ENCODE measurements at regions not wholly inside any gene's neighbourhood (a gene's known extent, or its start where the extent isn't known, plus 50 kb on each side); places are given as distances from the start of the nearest gene placed in this dataset.

GRCh38 chr4:137967480-137968190 lies 274.5 kb downstream of the SLC7A11 start:
- no peak overlapping the region for H3K4me3 ChIP-seq (ENCODE audit: low read depth in 1 of 2, low read length in 2 of 2)
- H3K36me3 ChIP-seq (ENCODE audit: control insufficient read depth in 2 of 2, insufficient read depth in 2 of 2, low read length in 1 of 2), result no peaks in the 10 kb centered on the region
- 92 to 93% methylated on average over 6 of the region's 6 CpGs for WGBS, 2 donors

GRCh38 chr4:137966504-137966903 lies 275.6 kb downstream of the SLC7A11 start:
- Histone ChIP-seq H3K36me3 (ENCODE audit: control insufficient read depth in 2 of 2, insufficient read depth in 2 of 2, low read length in 1 of 2) (no peaks in the 10 kb centered on the region), H3K27me3 (ENCODE audit: control insufficient read depth in 1 of 2, insufficient read depth in 2 of 2, low read length in 2 of 2) (no peaks in the 10 kb centered on the region), H3K4me1 (ENCODE audit: control insufficient read depth in 2 of 2, insufficient read depth in 2 of 2, low read length in 1 of 2) (no peaks in the 10 kb centered on the region), H3K9me3 (ENCODE audit: control insufficient read depth in 2 of 2, insufficient read depth in 1 of 2, low read depth in 1 of 2, low read length in 1 of 2) (no peaks in the 10 kb centered on the region), H3K27ac (ENCODE audit: low read depth in 2 of 2, low read length in 1 of 2) (no peak overlapping the region), H3K4me3 (ENCODE audit: low read depth in 1 of 2, low read length in 2 of 2) (no peak overlapping the region)
- WGBS, 2 donors, result 85% methylated on average over 3 of the region's 3 CpGs

More at GRCh38 chr4:137967480-137968190, 274.5 kb downstream of the SLC7A11 start:
- Histone ChIP-seq H3K27ac (ENCODE audit: low read depth in 2 of 2, low read length in 1 of 2) (no peak overlapping the region), H3K4me1 (ENCODE audit: control insufficient read depth in 2 of 2, insufficient read depth in 2 of 2, low read length in 1 of 2) (no peaks in the 10 kb centered on the region), H3K27me3 (ENCODE audit: control insufficient read depth in 1 of 2, insufficient read depth in 2 of 2, low read length in 2 of 2) (no peaks in the 10 kb centered on the region), H3K9me3 (ENCODE audit: control insufficient read depth in 2 of 2, insufficient read depth in 1 of 2, low read depth in 1 of 2, low read length in 1 of 2) (no peaks in the 10 kb centered on the region)

GRCh38 chr4:137961051-137961438 lies 281.1 kb downstream of the SLC7A11 start:
- no peaks in the 10 kb centered on the region for H3K4me1 ChIP-seq (ENCODE audit: control insufficient read depth in 2 of 2, insufficient read depth in 2 of 2, low read length in 1 of 2)
- no peaks in the 10 kb centered on the region for H3K27me3 ChIP-seq (ENCODE audit: control insufficient read depth in 1 of 2, insufficient read depth in 2 of 2, low read length in 2 of 2)
- H3K27ac ChIP-seq (ENCODE audit: low read depth in 2 of 2, low read length in 1 of 2), result peak overlapping the region; percentile 47 to 65
- no peaks in the 10 kb centered on the region for H3K36me3 ChIP-seq (ENCODE audit: control insufficient read depth in 2 of 2, insufficient read depth in 2 of 2, low read length in 1 of 2)
- no peak overlapping the region for H3K4me3 ChIP-seq (ENCODE audit: low read depth in 1 of 2, low read length in 2 of 2)
- no peaks in the 10 kb centered on the region for H3K9me3 ChIP-seq (ENCODE audit: control insufficient read depth in 2 of 2, insufficient read depth in 1 of 2, low read depth in 1 of 2, low read length in 1 of 2)

- Histone ChIP-seq H3K4me3 (ENCODE audit: low read depth in 1 of 2, low read length in 2 of 2) (no peak overlapping the region), H3K4me1 (ENCODE audit: control insufficient read depth in 2 of 2, insufficient read depth in 2 of 2, low read length in 1 of 2) (no peaks in the 10 kb centered on the region), H3K9me3 (ENCODE audit: control insufficient read depth in 2 of 2, insufficient read depth in 1 of 2, low read depth in 1 of 2, low read length in 1 of 2) (no peaks in the 10 kb centered on the region), H3K36me3 (ENCODE audit: control insufficient read depth in 2 of 2, insufficient read depth in 2 of 2, low read length in 1 of 2) (no peaks in the 10 kb centered on the region), H3K27me3 (ENCODE audit: control insufficient read depth in 1 of 2, insufficient read depth in 2 of 2, low read length in 2 of 2) (no peaks in the 10 kb centered on the region), H3K27ac (ENCODE audit: low read depth in 2 of 2, low read length in 1 of 2) (peak overlapping the region in 1 of 2 donors; percentile 47)
- whole genome bisulfite sequencing, 2 donors, result 35 to 46% methylated on average over 3 of the region's 3 CpGs
Observed at GRCh38 chr4:137960371-137961050, 281.6 kb downstream of the SLC7A11 start.

GRCh38 chr4:137957806-137958205 lies 284.3 kb downstream of the SLC7A11 start:
- H3K9me3 ChIP-seq (ENCODE audit: control insufficient read depth in 2 of 2, insufficient read depth in 1 of 2, low read depth in 1 of 2, low read length in 1 of 2), result no peaks in the 10 kb centered on the region
- no peak overlapping the region for H3K4me3 ChIP-seq (ENCODE audit: low read depth in 1 of 2, low read length in 2 of 2)
- H3K36me3 ChIP-seq (ENCODE audit: control insufficient read depth in 2 of 2, insufficient read depth in 2 of 2, low read length in 1 of 2), result no peaks in the 10 kb centered on the region
- WGBS, 2 donors, result 78 to 80% methylated on average over 3 of the region's 3 CpGs
- no peaks in the 10 kb centered on the region for H3K4me1 ChIP-seq (ENCODE audit: control insufficient read depth in 2 of 2, insufficient read depth in 2 of 2, low read length in 1 of 2)
- H3K27me3 ChIP-seq (ENCODE audit: control insufficient read depth in 1 of 2, insufficient read depth in 2 of 2, low read length in 2 of 2), result no peaks in the 10 kb centered on the region
- no peak overlapping the region for H3K27ac ChIP-seq (ENCODE audit: low read depth in 2 of 2, low read length in 1 of 2)

- Histone ChIP-seq H3K4me1 (ENCODE audit: control insufficient read depth in 2 of 2, insufficient read depth in 2 of 2, low read length in 1 of 2) (no peaks in the 10 kb centered on the region), H3K27me3 (ENCODE audit: control insufficient read depth in 1 of 2, insufficient read depth in 2 of 2, low read length in 2 of 2) (no peaks in the 10 kb centered on the region), H3K36me3 (ENCODE audit: control insufficient read depth in 2 of 2, insufficient read depth in 2 of 2, low read length in 1 of 2) (no peaks in the 10 kb centered on the region), H3K9me3 (ENCODE audit: control insufficient read depth in 2 of 2, insufficient read depth in 1 of 2, low read depth in 1 of 2, low read length in 1 of 2) (no peaks in the 10 kb centered on the region), H3K4me3 (ENCODE audit: low read depth in 1 of 2, low read length in 2 of 2) (no peak overlapping the region), H3K27ac (ENCODE audit: low read depth in 2 of 2, low read length in 1 of 2) (no peak overlapping the region)
- WGBS, 2 donors, result 94 to 98% methylated on average over 2 of the region's 2 CpGs
Observed at GRCh38 chr4:137956256-137956655, 285.9 kb downstream of the SLC7A11 start.

GRCh38 chr4:137955595-137955994 lies 286.6 kb downstream of the SLC7A11 start:
- no peaks in the 10 kb centered on the region for H3K4me1 ChIP-seq (ENCODE audit: control insufficient read depth in 2 of 2, insufficient read depth in 2 of 2, low read length in 1 of 2)
- no peaks in the 10 kb centered on the region for H3K36me3 ChIP-seq (ENCODE audit: control insufficient read depth in 2 of 2, insufficient read depth in 2 of 2, low read length in 1 of 2)
- no peaks in the 10 kb centered on the region for H3K9me3 ChIP-seq (ENCODE audit: control insufficient read depth in 2 of 2, insufficient read depth in 1 of 2, low read depth in 1 of 2, low read length in 1 of 2)
- no peak overlapping the region for H3K27ac ChIP-seq (ENCODE audit: low read depth in 2 of 2, low read length in 1 of 2)
- WGBS, 2 donors, result 49 to 58% methylated on average over 1 of the region's 1 CpG
- H3K27me3 ChIP-seq (ENCODE audit: control insufficient read depth in 1 of 2, insufficient read depth in 2 of 2, low read length in 2 of 2), result no peaks in the 10 kb centered on the region
- H3K4me3 ChIP-seq (ENCODE audit: low read depth in 1 of 2, low read length in 2 of 2), result no peak overlapping the region

- no peaks in the 10 kb centered on the region for H3K9me3 ChIP-seq (ENCODE audit: control insufficient read depth in 2 of 2, insufficient read depth in 1 of 2, low read depth in 1 of 2, low read length in 1 of 2)
- H3K27ac ChIP-seq (ENCODE audit: low read depth in 2 of 2, low read length in 1 of 2), result no peak overlapping the region
- no peak overlapping the region for H3K4me3 ChIP-seq (ENCODE audit: low read depth in 1 of 2, low read length in 2 of 2)
- 72 to 83% methylated on average over 2 of the region's 2 CpGs for WGBS, 2 donors
- no peaks in the 10 kb centered on the region for H3K27me3 ChIP-seq (ENCODE audit: control insufficient read depth in 1 of 2, insufficient read depth in 2 of 2, low read length in 2 of 2)
- H3K4me1 ChIP-seq (ENCODE audit: control insufficient read depth in 2 of 2, insufficient read depth in 2 of 2, low read length in 1 of 2), result no peaks in the 10 kb centered on the region
- no peaks in the 10 kb centered on the region for H3K36me3 ChIP-seq (ENCODE audit: control insufficient read depth in 2 of 2, insufficient read depth in 2 of 2, low read length in 1 of 2)
Observed at GRCh38 chr4:137952116-137952515, 290.0 kb downstream of the SLC7A11 start.

- Histone ChIP-seq H3K27me3 (ENCODE audit: control insufficient read depth in 1 of 2, insufficient read depth in 2 of 2, low read length in 2 of 2) (no peaks in the 10 kb centered on the region), H3K4me3 (ENCODE audit: low read depth in 1 of 2, low read length in 2 of 2) (no peak overlapping the region), H3K4me1 (ENCODE audit: control insufficient read depth in 2 of 2, insufficient read depth in 2 of 2, low read length in 1 of 2) (no peaks in the 10 kb centered on the region), H3K9me3 (ENCODE audit: control insufficient read depth in 2 of 2, insufficient read depth in 1 of 2, low read depth in 1 of 2, low read length in 1 of 2) (no peaks in the 10 kb centered on the region), H3K36me3 (ENCODE audit: control insufficient read depth in 2 of 2, insufficient read depth in 2 of 2, low read length in 1 of 2) (no peaks in the 10 kb centered on the region), H3K27ac (ENCODE audit: low read depth in 2 of 2, low read length in 1 of 2) (no peak overlapping the region)
- WGBS, 2 donors, result 94 to 96% methylated on average over 3 of the region's 3 CpGs
Observed at GRCh38 chr4:137950286-137950685, 291.9 kb downstream of the SLC7A11 start.

GRCh38 chr4:137949746-137950145 lies 292.4 kb downstream of the SLC7A11 start:
- H3K27ac ChIP-seq (ENCODE audit: low read depth in 2 of 2, low read length in 1 of 2), result no peak overlapping the region
- H3K4me3 ChIP-seq (ENCODE audit: low read depth in 1 of 2, low read length in 2 of 2), result no peak overlapping the region
- H3K9me3 ChIP-seq (ENCODE audit: control insufficient read depth in 2 of 2, insufficient read depth in 1 of 2, low read depth in 1 of 2, low read length in 1 of 2), result no peaks in the 10 kb centered on the region
- no peaks in the 10 kb centered on the region for H3K27me3 ChIP-seq (ENCODE audit: control insufficient read depth in 1 of 2, insufficient read depth in 2 of 2, low read length in 2 of 2)
- H3K4me1 ChIP-seq (ENCODE audit: control insufficient read depth in 2 of 2, insufficient read depth in 2 of 2, low read length in 1 of 2), result no peaks in the 10 kb centered on the region
- H3K36me3 ChIP-seq (ENCODE audit: control insufficient read depth in 2 of 2, insufficient read depth in 2 of 2, low read length in 1 of 2), result no peaks in the 10 kb centered on the region

Measured in esophagus (tissue), 2 donors.